NCI-H524 (cell line): ENCODE measurements at regions not wholly inside any gene's neighbourhood (a gene's known extent, or its start where the extent isn't known, plus 50 kb on each side); places are given as distances from the start of the nearest gene placed in this dataset.
A peak's percentile ranks its signal among the peaks of the same experiment; 100 is the strongest.
"Not testable (repeated sequence)": the region's sequence is repeated elsewhere in the genome, so short reads cannot be mapped to it uniquely, and the experiment has no call there.

Experiments
- DNase-seq, 2 experiments: peaks; one replicate each; lab custom pipeline; 2025; lab: John Stamatoyannopoulos, UW

DNA sequence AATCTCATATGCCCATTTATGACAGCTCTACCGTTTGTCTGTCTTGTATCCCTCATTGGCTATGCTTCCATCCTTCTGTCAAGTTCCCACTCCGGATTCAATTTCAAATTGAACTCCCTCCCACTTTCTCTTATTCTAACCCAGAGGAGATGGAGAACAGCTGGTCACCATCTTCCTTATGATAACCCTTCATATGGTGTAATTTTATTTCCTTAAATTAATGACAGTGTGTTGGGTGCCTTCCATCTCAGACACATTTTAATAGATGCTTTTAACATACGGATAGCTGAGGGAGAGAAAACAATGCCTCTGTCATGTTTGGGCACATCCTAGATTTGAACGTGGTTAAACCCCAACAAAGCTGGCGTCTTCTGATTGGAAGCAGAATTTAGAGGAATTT is 103.0 kb upstream of the PLXNA2 start:
- DNase-seq, result peak; percentile 15 to 78

- peak; percentile 86 to 97 for DNase-seq
These were observed 105.6 kb upstream of the PLXNA2 start for GRCh38 chr1:208349694-208350330.

- no peak for DNase-seq
These were observed 106.6 kb upstream of the PLXNA2 start for GRCh38 chr1:208350815-208351214.

GRCh38 chr1:208351838-208352237 is 107.7 kb upstream of the PLXNA2 start:
- DNase-seq, result no peak

- not testable (repeated sequence) for DNase-seq
These were observed 109.6 kb upstream of the PLXNA2 start for GRCh38 chr1:208353797-208354196.

- no peak for DNase-seq
These were observed 113.7 kb upstream of the PLXNA2 start for GRCh38 chr1:208357644-208358507.

GRCh38 chr1:208358651-208359050 is 114.5 kb upstream of the PLXNA2 start:
- no peak for DNase-seq

DNA sequence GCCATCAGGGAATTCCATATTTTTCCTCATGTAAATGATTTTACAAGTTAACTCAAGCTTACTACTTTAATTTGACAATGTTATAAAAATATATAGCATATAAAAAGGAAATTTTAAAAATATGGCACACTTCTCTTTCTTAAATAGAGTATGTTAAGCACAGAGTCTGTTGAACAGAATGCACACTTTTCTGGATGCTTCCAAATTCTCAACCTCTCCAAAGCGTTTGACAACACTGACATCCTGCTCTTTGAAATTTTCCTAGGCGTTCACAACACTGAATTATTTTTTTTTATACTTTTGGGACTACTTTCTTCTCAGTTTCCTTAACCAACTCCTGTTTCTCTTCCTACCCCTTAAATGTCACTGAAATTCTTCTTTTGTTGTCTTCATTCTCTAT is 117.8 kb upstream of the PLXNA2 start:
- DNase-seq, result no peak

DNA sequence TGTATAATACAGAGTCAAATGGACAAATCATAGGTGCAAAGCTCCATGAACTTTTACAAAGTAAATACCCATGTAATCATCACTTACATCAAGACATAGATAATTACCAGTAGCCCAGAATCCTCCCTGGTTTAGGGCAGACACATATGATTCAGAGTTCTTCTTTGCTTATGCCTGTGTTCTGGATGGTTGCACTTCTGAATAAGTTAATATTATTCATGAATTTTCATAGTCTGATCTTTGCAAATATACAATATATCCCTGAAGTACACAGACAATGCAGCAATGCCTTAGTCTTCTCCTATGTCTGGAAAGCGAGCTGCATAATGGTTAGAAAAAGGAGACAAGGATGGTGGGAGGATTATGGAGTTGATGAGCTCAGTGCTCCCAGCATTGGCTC is 122.4 kb upstream of the PLXNA2 start:
- DNase-seq, result no peak

DNA sequence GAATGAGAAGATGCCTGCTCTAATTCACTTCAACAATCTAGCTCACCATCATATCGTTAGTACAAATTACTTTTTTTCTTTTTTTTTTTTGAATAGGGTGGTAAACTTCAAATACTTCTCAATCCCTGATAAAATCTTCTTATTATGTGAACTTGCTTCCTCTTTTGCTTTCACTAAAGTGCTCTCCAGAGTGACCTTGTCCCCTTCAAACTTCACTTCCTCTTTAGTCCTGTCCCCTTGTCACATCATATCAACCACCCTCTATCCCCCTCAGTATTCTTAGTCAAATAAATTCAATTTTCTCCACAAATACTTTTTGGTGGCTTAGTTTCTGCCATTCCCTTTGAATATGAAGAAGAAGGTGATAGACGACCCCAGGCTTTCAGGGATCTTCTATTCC is 124.9 kb upstream of the PLXNA2 start:
- DNase-seq, result no peak

DNA sequence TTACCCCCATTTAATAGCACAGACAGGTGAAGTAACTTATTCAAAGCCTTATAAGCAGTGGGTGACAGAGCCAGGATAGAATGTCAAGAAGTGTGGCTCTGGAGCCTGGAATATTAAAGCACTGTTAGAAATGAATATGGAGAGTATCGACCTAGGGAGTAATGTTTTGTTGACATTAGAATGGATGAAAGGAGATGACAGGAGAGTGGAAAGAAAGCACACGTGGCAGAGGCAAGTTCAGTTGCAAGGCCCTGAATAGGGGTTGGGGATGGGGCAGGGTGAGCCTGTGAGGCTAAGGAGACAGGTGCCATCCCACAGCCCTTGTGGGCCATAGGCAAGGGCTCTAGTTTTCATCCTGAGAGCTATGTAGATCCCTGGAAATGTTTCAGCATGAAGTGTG is 125.5 kb upstream of the PLXNA2 start:
- DNase-seq, result no peak

DNA sequence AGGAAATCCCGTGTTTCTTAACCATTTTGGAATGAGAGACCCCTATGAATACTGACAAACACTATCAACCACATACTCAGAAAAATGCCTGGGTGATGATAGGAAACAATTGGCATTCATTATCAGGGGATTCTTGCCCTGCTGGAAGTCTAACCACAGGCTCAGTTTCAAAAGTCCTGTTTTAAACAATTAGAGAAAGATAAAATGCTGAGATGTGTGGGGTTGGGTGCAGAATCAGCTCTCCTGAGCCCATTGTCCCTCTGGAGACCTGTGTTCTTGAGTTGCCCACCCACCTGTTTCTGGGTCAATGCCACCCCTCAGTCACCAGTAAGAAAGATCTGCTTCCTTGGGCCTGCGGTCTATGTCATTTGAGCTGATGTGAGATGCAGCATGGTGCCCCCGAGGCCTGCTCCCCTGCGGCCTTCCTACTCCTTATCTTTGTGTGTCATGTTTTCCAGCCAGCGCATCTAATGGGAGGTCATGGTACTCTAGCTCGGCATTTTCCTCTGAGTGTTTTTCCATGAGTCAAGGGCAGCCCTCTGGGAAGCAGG is 130.3 kb upstream of the PLXNA2 start:
- DNase-seq, result no peak

- no peak for DNase-seq
These were observed 137.3 kb upstream of the PLXNA2 start for GRCh38 chr1:208381481-208381880.

DNA sequence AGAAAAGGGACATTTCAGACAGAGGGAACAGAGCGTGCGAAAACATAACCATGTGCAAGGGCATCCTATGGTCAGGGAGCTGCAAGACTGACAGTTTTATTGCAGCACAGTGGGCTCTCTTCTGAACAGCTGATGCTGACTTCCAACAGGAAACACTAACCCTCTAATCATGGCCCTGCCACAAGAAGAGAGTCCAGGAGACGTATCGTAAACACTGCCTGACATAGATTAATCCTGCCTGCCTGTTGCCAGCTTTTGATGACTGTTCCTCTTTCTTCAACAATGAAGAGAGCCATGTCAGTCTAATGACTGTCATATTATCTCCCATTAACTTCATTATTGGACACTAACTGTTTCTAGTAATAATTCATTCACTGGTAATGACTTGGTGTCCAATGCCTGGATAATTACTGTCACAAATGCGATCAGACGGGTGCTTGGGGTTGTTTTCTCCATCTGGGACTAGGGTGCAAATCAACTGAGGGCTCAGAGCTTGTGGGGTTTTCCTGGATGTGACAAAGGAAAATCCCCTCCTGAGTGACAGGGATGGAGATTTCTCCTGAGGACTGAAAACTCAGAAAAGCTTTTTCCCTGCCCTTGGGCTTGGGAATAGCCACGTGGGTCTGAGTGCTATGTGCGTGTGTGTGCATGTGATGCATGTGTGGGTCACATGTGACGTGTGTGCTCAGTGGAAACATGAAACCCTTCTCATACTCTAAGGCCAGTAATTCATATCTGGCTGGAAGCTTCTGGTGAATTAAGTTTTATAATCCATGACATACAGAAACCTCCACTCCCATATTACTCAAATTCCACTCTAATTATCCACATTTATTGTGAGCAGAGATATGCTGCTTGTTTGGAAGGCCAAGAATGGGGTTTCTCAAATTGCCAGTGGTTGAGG is 144.0 kb upstream of the PLXNA2 start:
- no peak for DNase-seq

- no peak for DNase-seq
These were observed 149.2 kb upstream of the PLXNA2 start for GRCh38 chr1:208393416-208393815.

- no peak for DNase-seq
These were observed 149.6 kb upstream of the PLXNA2 start for GRCh38 chr1:208393826-208394225.

DNA sequence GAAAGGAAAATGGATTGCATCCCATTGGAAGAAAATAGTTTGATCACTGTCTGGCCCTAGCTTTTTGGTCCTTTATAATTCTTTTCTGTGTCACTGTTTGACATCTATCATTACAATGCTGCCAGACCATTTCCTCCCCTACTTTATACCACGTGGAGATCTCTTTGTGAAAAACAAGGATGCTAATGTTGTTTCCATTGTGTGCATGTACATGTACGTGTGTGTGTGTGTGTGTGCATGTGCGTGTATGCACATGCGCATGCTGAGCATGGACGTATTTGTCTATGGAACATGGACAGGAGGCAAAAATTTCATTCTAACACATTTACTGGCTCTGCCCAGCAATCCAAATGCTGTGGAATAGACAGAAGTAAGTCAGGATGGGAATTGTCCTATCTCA is 153.1 kb upstream of the PLXNA2 start:
- DNase-seq, result no peak

DNA sequence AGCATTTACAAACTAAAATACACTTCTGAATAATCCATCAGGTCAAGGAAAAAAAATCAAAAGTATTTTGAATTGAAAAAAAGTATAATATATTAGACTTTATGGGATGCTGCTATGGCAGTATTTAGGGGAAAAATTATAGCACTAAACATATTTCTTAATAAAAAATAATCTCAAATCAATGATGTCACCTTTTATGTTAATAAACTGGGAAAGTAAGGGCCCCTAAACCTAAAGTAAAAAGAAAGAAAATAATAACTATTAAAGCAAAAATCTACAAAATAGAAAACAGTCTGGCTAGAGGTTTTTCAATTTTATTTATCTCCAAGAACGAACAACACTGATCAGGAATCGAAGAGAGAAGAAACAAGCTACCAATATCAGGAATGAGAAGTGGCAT is 160.8 kb upstream of the PLXNA2 start:
- no peak for DNase-seq

DNA sequence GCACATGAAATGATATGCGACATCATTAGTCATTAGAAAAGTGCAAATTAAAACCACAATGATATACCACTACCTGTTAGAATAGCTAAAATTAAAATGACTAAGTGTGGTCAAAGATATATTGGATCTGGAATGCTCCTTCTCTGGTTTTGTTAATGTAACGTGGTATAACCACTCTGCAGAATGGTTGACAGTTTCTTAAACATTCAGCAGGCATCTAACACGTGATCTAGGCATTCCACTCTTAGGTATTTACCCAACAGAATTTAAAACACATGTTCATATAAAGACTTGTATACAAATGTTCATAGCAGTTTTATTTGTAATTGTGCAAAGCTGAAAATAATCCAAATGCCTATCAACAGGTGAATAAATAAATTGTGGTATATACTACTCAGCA is 165.0 kb upstream of the PLXNA2 start:
- no peak for DNase-seq

GRCh38 chr1:208410409-208410808 is 166.2 kb upstream of the PLXNA2 start:
- no peak for DNase-seq

GRCh38 chr1:208413006-208413405 is 168.8 kb upstream of the PLXNA2 start:
- no peak for DNase-seq

- no peak for DNase-seq
These were observed 174.5 kb upstream of the PLXNA2 start for GRCh38 chr1:208418667-208419066.
